Fibroblast of mammary gland (primary cell): ENCODE measurements at regions not wholly inside any gene's neighbourhood (a gene's known extent, or its start where the extent isn't known, plus 50 kb on each side); places are given as distances from the start of the nearest gene placed in this dataset.

Source experiments
- DNase-seq: peaks from one replicate; pipeline ENCODE4 v3.0.0-alpha.2; 2010; ENCODE audit warnings: low read depth
- H3K4me3 ChIP-seq: 2 replicates; pipeline ENCODE4 v1.5.1; 2011; ENCODE audit warnings: low read depth, mild to moderate bottlenecking, low read length, moderate library complexity; ENCODE audit not compliant: control insufficient read depth
- CTCF ChIP-seq: conservative IDR thresholded peaks from 2 replicates; pipeline ENCODE4 v1.5.1; 2011; ENCODE audit warnings: low read depth, low read length, inconsistent platforms; ENCODE audit not compliant: control insufficient read depth, insufficient read depth

DNA sequence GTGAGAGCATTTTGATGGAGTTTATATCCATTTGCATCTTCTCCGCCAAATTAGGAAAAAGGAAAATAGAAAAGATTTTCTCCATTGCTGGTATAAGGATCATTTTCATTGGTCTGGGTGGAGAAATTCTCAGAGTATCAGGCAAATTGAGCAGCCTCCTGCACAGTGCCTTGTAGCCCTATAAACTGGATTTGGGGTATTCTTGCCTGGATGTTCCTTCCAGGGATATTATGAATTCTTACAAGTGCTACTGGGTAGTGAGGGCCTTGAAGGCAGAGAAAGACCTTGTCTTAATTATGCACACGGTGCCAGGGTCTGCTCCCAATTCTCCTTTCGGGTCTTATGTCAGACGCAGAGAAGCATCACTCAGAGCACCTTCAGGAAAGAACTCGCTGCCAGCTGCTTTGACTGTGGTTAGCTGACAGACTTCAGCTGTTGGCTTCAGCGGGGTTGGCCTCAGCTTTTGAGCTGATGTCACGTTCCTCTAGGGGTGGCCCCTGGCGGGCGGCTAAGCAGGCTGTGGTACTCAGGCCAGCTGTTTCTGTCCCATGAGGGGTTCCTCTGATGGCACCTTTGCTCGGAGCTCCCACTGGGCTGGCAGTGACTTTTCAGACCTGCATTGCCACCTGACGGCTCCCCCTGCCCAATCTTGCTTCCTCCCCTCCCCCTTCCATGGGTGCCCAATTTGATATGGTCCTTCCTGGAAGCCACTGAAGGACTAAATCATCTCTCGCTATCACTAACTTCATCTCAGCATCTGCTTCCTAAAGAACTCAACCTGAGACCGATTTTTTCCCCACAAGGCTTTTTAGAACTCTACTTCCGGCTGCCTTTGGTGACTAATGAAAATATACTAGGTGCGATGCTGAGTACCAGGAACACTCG, 519.5 kb downstream of the BCOR start:
- TF ChIP-seq CTCF: no peak
- H3K4me3 ChIP-seq: no peak overlapping the region
- DNase-seq: no peak

DNA sequence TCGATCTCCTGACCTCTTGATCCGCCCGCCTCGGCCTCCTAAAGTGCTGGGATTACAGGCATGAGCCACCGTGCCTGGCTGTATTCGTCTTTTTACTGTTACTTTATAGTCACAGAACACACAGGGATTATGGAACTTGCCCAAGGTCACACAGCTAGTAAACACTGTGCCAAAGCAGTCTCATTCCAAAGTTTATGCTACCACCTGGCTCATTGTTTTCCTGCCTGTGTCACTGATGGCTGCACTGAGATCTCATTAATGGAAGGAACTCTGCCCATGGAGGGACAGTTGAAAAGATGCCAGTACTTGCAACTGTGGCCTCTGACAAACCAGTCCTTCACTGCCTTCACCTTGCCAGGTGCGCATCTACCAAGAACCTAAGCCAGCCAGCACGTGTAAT, 517.7 kb downstream of the BCOR start:
- TF ChIP-seq CTCF: no peak
- DNase-seq: no peak
- H3K4me3 ChIP-seq: no peak overlapping the region

DNA sequence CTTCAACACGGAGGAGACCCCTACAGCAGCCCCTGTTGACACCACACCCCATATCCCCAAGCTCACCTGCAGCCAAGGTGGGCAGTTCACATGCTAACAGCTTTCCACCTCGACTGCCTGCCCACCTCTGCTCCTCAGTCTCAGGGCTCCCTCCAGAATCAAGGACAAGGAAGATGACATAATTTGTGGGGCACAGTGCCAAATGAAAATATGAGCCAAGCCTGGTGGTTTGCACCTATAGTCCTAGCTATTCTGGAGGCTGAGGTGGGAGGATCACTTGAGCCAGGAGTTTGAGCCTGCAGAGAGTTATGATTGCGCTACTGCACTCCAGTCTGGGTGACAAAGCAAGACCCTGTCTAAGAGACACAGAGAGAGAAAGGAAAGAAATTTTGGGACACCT, 516.3 kb downstream of the BCOR start:
- no peak overlapping the region for H3K4me3 ChIP-seq
- DNase-seq: no peak
- TF ChIP-seq CTCF: no peak

- no peak for DNase-seq
- TF ChIP-seq CTCF: no peak
- H3K4me3 ChIP-seq: no peak overlapping the region
Observed at GRCh38 chrX:39582091-39582490, 515.7 kb downstream of the BCOR start.

GRCh38 chrX:39582976-39583375, 514.8 kb downstream of the BCOR start:
- no peak for DNase-seq
- TF ChIP-seq CTCF: no peak
- no peak overlapping the region for H3K4me3 ChIP-seq

- TF ChIP-seq CTCF: no peak
- no peak for DNase-seq
Observed at GRCh38 chrX:39585808-39586207, 511.9 kb downstream of the BCOR start.

More at GRCh38 chrX:39585808-39586207, 511.9 kb downstream of the BCOR start:
- no peak overlapping the region for H3K4me3 ChIP-seq
